NCI-H2081 treated with DMSO at 0.1 percent for 48 hours (cell line): ENCODE measurements at regions not wholly inside any gene's neighbourhood (a gene's known extent, or its start where the extent isn't known, plus 50 kb on each side); places are given as distances from the start of the nearest gene placed in this dataset.
"Not testable (repeated sequence)": the region's sequence is repeated elsewhere in the genome, so short reads cannot be mapped to it uniquely, and the experiment has no call there.

Source experiments
- DNase-seq: peaks from one replicate; lab custom pipeline; 2025; lab: John Stamatoyannopoulos, UW

GRCh38 chr3:174336784-174337183 is 522.4 kb upstream of the NAALADL2 start:
- no peak for DNase-seq

DNA sequence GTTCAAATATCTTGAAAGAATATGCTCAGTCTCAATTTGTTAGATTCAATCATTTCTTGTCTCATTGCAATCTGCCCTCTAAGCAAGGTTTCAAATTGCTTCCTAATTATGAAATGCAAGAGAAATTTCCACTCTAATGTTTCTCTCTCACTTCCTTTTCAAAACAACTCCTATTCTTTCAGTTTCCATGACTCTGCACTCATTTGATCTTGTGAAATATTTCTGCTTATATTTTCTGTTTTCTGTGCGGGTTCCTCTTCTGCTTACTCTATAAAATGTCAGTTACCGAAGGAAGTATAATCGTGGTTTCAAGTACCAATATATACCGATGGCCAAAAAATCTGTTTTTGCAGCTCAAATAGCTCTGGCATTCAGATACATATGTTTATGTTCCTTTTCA is 521.9 kb upstream of the NAALADL2 start:
- DNase-seq: no peak

GRCh38 chr3:174340624-174341587 is 518.2 kb upstream of the NAALADL2 start:
- no peak for DNase-seq

DNA sequence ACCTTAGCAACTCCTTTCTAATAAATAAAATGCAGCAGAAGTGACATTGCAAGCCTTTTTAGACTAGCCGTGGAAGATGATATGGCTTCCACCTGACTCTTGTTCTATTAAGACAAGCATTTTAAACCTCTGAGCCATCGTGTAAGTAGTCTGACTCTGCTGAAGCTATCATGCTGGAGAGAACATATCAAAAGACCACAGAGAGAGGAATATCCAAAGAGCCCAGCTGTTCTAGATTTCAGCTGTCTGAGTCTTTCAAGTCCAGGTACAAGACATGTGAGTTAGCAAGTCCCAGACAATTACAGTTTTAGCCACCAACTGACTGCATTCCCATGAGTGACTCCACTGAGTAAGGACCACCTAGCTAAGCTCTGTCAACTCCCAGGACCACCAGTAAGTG is 517.0 kb upstream of the NAALADL2 start:
- DNase-seq: no peak

DNA sequence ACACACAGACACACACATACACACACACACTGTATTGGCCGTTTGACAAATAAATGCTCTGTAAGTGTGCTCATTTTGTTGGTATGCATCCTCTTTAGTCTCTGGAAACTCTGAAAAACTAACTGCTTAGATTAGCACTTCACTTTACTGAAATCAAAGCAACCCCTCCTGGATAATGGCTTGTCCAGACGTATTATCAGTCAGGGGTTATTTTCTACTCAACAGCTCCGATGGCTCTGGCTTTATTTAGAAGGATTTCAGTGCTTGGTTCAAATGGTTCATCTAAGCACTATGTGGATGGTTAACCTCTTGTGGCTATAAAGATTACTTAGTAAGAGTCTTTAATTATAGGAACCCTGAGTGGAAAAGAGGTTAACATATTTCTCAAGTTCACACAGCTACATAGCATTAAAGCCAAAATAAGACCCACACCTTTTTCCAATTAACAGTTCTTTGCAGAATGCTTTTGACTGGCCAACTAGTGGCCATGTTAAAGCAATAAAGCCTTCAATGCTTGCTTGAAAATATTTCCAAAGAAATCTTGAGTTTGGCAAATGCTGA is 516.1 kb upstream of the NAALADL2 start:
- DNase-seq: no peak

DNA sequence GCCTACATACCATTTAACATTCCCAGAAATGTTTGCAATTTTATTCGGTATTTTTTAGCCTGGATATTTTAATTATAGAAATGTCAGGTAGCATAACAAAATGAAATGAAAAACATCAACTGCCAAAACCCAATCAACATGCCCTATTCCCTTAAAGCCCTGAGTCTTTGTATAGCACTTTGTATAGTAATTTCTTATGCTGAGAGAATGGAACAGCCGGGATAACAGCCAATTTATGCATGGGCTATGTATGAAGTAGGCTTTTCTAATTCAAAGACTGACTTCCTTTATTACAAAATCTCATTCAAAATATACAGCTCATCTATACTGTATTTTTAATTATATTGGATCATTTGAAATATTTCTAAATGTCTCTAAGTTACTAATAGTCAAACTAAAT is 513.0 kb upstream of the NAALADL2 start:
- no peak for DNase-seq

GRCh38 chr3:174346571-174346970 is 512.6 kb upstream of the NAALADL2 start:
- DNase-seq: no peak

GRCh38 chr3:174347474-174348138 is 511.5 kb upstream of the NAALADL2 start:
- DNase-seq: no peak

DNA sequence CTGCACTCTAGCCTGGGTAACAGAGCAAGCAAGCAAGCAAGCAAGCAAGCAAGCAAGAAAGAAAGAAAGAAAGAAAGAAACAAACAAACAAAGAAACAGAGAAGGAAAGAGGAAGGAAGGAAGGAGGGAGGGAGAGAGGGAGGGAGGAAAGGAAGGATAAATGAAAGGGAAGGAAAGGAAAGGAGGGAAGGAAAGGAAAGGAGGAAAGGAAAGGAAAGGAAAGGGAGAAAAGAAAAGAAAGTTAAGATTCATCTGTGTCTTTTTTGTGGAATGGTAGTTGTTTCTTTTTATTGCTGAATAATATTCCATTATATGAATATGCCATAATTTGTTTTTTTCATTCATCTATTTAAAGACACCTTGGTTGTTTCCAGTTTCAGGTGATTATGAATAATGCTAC is 506.9 kb upstream of the NAALADL2 start:
- no peak for DNase-seq

GRCh38 chr3:174355505-174355904 is 503.6 kb upstream of the NAALADL2 start:
- peak; percentile 10 for DNase-seq

DNA sequence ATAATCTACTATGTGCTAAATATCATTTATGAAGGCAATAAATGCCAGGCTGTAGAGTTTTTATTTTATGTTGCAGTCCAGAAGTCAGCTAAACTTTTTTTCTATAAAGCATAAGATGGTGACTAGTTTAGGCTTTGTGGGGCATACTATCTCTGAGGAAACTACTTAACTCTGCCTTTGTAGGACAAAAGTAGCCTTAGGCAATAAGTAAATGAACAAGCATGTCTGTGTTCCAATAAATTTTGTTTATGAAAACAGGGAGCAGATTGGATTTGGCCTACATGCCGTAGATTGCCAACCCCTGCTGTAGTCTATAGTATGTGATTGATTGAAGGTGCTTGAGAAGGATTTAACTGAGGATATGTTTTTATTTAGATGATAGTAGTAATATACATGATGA is 502.5 kb upstream of the NAALADL2 start:
- no peak for DNase-seq

- DNase-seq: no peak
Observed at GRCh38 chr3:174358252-174358651, 500.9 kb upstream of the NAALADL2 start.

DNA sequence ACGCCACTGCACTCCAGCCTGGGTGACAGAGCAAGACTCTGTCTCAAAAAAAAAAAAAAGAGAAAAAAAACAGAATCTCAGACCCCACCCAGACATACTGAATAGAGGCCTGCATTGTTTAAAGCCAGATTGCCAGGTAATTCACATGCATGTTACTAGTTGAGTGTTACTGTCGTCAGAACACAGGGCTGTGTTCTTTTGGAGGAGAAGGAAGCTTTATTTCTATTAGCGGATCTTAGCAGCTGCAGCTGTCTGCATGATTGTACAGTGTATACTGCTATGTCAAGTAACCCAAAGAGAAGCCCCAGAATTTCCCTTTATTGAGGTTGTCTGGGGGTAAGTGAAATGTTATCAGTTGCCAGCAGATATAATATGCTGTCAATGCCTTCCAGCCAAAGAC is 496.6 kb upstream of the NAALADL2 start:
- DNase-seq: no peak

GRCh38 chr3:174363256-174363655 is 495.9 kb upstream of the NAALADL2 start:
- no peak for DNase-seq

- DNase-seq: no peak
Observed at GRCh38 chr3:174365796-174366195, 493.3 kb upstream of the NAALADL2 start.

GRCh38 chr3:174366904-174367303 is 492.2 kb upstream of the NAALADL2 start:
- not testable (repeated sequence) for DNase-seq

DNA sequence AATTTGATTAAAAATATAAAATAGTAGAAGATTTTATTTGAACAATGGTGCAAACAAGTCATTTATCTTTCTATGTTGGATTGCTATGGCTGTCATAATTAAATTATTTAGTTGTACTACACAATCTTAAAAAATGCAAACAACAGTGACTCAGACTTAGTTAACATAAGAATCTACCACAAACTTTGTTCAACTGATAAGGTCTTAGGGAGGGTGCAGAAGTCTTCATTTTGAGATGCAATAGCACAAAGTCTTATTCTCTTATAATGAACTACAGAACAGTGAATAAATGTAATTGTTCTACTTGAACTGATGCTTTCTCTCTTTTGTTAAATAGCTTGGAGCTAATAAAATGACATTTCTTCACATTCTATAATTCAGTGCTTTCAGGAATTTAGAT is 482.8 kb upstream of the NAALADL2 start:
- no peak for DNase-seq

DNA sequence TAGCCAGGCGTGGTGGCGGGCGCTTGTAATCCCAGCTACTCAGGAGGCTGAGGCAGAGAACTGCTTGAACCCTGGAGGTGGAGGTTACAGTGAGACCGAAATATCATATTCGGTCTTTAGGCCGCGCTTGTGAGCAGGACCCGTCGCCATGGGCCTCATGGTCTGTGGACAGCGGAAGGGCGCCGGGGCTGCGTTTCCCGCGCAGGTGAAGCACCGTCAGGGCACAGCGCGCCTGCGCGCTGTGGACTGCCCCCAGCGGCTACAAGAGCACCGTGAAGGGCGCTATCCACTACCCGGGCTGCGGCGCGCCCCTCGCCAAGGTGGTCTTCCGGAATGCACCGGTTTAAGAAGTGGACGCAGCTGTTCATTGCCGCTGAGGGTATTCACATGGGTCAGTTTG is 482.0 kb upstream of the NAALADL2 start:
- DNase-seq: no peak

DNA sequence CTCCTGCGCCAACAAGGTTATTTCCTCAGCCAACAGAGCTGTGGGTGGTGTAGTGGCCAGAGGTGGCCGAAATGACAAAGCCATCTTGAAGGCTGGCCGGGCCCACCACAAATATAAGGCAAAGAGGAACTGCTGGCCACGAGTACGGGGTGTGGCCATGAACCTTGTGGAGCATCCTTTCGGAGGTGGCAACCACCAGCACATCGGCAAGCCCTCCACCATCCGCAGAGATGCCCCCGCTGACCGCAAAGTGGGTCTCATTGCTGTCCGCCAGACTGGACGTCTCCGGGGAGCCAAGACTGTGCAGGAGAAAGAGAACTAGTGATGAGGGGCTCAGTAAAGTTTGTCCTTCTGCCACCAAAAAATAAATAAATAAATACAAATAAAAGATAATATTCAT is 481.4 kb upstream of the NAALADL2 start:
- DNase-seq: no peak

- DNase-seq: no peak
Observed at GRCh38 chr3:174382878-174383277, 476.3 kb upstream of the NAALADL2 start.

- DNase-seq: no peak
Observed at GRCh38 chr3:174387736-174388135, 471.4 kb upstream of the NAALADL2 start.

DNA sequence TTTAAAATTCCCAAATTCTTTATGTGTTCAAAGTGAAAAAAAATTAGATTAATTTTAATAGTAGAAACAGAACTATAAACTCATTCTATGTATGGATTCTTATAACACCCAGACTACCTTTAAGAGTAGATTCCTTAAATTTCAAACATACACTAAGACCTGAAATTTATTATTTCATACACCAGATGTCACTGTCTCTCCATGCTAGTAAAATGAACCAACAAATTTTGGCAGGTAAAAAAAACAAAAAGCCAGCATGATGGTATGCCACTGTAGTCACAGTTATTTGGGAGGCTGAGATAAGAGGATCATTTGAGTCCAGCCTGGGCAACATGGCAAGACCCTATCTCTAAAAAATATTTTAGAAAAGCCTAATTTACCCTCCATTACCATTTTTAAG is 461.3 kb upstream of the NAALADL2 start:
- DNase-seq: peak; percentile 43

DNA sequence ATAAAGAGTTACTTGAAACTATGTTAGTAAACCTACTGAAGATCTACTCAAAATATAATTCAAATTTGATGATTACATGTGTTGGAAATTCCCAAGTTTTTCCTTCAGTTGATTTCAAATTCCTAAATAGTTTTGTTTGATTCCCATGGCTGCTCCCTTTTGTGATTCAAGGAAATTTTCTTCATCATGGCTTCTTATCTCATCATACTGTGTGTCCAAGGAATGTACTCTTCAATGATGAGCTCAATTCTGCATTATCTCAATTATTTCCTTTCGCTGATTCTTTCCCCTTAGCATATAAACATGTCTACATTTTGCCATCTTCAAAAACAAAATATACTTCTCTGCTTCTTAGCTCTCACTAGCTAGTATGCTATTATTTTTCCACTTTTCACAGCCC is 460.4 kb upstream of the NAALADL2 start:
- no peak for DNase-seq
